ENCODE measurements at regions not wholly inside any gene's neighbourhood (a gene's known extent, or its start where the extent isn't known, plus 50 kb on each side); places are given as distances from the start of the nearest gene placed in this dataset.
"Not testable (repeated sequence)": the region's sequence is repeated elsewhere in the genome, so short reads cannot be mapped to it uniquely, and the experiment has no call there.

DNA sequence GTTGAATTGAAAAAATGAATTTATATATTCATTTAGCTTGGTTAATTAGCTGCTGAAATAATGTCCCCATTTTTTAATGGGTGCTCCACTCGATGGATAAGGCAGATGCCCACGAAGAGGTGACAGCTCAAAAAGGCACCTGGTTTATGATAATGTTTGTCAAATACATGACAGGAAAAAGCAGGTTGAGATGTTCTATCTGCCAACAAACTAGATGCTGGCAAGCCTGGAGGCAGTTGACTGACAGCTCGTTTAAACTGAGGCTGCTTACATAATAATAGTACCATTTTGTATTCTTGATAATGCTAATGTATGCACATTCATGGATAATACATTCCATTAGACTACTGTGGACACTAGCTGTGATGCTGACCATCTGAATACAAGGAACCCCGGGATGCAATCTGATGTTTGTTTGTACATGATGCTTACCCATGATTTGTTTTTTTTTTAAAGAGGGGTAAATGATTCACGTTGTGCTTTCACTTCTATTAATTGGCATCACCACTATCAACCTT lies 69.0 kb upstream of the GPR158 start:
- no peaks in the 10 kb centered on the region for H3K4me1 Mint-ChIP-seq
- intact Hi-C loops (cut with micrococcal nuclease) = no loop called here
- no peaks in the 10 kb centered on the region for H3K27me3 ChIP-seq (ENCODE audit: control insufficient read depth in 2 of 2, insufficient read depth in 2 of 2, low read length in 2 of 2)
- peaks cover 0 to 4% (median 0%) of the 10 kb centered on the region in 7 donors for H3K9me3 Mint-ChIP-seq
- peaks cover 0 to 2% (median 0%) of the 10 kb centered on the region in 3 donors for H3K27me3 Mint-ChIP-seq (ENCODE audit: low read depth in 3 of 3)
- H3K9me3 ChIP-seq (replicated peaks in 1 of 2; ENCODE audit: control insufficient read depth in 1 of 2, insufficient read depth in 1 of 2, low read length in 2 of 2) = no peaks in the 10 kb centered on the region
- no peak overlapping the region for H3K4me3 Mint-ChIP-seq
- H3K9ac ChIP-seq (ENCODE audit: insufficient read depth, low read length, poor library complexity, severe bottlenecking) = no peak overlapping the region
- TF ChIP-seq, protein P1, sequence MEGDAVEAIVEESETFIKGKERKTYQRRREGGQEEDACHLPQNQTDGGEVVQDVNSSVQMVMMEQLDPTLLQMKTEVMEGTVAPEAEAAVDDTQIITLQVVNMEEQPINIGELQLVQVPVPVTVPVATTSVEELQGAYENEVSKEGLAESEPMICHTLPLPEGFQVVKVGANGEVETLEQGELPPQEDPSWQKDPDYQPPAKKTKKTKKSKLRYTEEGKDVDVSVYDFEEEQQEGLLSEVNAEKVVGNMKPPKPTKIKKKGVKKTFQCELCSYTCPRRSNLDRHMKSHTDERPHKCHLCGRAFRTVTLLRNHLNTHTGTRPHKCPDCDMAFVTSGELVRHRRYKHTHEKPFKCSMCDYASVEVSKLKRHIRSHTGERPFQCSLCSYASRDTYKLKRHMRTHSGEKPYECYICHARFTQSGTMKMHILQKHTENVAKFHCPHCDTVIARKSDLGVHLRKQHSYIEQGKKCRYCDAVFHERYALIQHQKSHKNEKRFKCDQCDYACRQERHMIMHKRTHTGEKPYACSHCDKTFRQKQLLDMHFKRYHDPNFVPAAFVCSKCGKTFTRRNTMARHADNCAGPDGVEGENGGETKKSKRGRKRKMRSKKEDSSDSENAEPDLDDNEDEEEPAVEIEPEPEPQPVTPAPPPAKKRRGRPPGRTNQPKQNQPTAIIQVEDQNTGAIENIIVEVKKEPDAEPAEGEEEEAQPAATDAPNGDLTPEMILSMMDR (IDR thresholded peaks at IDR 0.05) = no peak
- H3K4me3 ChIP-seq (replicated peaks in 1 of 3; ENCODE audit: low read depth in 2 of 3, low read length in 3 of 3) = no peak overlapping the region
- no peaks in the 10 kb centered on the region for H3K79me2 ChIP-seq (ENCODE audit: insufficient read depth, low read length)
- no peak overlapping the region for H3K27ac ChIP-seq (ENCODE audit: low read depth in 1 of 2, low read length in 2 of 2)
- H3K36me3 Mint-ChIP-seq = no peaks in the 10 kb centered on the region
- H3K4me2 ChIP-seq (replicated peaks; ENCODE audit: extremely low read depth, low read length, poor library complexity, severe bottlenecking) = no peak overlapping the region
- H3K27ac Mint-ChIP-seq = no peak overlapping the region
- H4K20me1 ChIP-seq (ENCODE audit: insufficient read depth, low read length) = no peaks in the 10 kb centered on the region
- no peaks in the 10 kb centered on the region for H3K4me1 ChIP-seq (ENCODE audit: control insufficient read depth in 1 of 2, insufficient read depth in 2 of 2, low read length in 2 of 2)
- no peak overlapping the region for H2AFZ ChIP-seq (ENCODE audit: insufficient read depth, low read depth, low read length, poor library complexity, severe bottlenecking)
- DNase-seq = no peak
- no peaks in the 10 kb centered on the region for H3K36me3 ChIP-seq (replicated peaks in 1 of 2; ENCODE audit: control insufficient read depth in 1 of 2, insufficient read depth in 2 of 2, low read length in 2 of 2)
- 20% methylated on average over 1 of the region's 5 CpGs for WGBS (ENCODE audit: insufficient coverage)

DNA sequence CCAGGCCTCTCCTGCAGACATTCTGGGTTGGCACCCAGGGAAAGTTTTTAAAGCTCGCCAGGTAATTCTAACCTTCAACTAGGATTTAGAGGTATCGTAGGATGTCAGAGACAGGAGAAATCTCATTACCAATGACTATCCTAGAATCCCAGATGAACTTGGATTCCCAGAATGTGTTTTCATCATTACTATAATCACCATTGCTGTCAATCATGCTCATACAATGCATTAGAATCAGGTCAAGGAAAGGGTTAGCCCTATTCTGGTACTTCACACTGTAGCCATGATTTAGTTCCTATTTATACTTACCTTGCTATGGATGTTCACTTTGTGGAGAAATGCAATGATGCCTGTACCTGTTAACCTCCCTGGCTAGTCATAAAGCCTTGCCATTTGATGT lies 67.0 kb upstream of the GPR158 start:
- intact Hi-C loops (cut with micrococcal nuclease) = no loop called here
- WGBS (ENCODE audit: insufficient coverage) = no CpG with 5 or more reads among the region's 2 CpGs
- no peaks in the 10 kb centered on the region for H3K9me3 ChIP-seq (replicated peaks in 1 of 2; ENCODE audit: control insufficient read depth in 1 of 2, insufficient read depth in 1 of 2, low read length in 2 of 2)
- H3K4me2 ChIP-seq (replicated peaks; ENCODE audit: extremely low read depth, low read length, poor library complexity, severe bottlenecking) = no peak overlapping the region
- Mint-ChIP-seq H3K27ac (no peak overlapping the region), H3K4me1 (no peaks in the 10 kb centered on the region), H3K9me3 (peaks cover 0 to 4% (median 0%) of the 10 kb centered on the region in 7 donors), H3K36me3 (no peaks in the 10 kb centered on the region), H3K4me3 (no peak overlapping the region), H3K27me3 (ENCODE audit: low read depth in 3 of 3) (peaks cover 0 to 2% (median 0%) of the 10 kb centered on the region in 3 donors)
- no peak overlapping the region for H3K4me3 ChIP-seq (replicated peaks in 1 of 3; ENCODE audit: low read depth in 2 of 3, low read length in 3 of 3)
- no peak for DNase-seq
- H4K20me1 ChIP-seq (ENCODE audit: insufficient read depth, low read length) = no peaks in the 10 kb centered on the region
- H3K36me3 ChIP-seq (replicated peaks in 1 of 2; ENCODE audit: control insufficient read depth in 1 of 2, insufficient read depth in 2 of 2, low read length in 2 of 2) = no peaks in the 10 kb centered on the region
- H3K4me1 ChIP-seq (ENCODE audit: control insufficient read depth in 1 of 2, insufficient read depth in 2 of 2, low read length in 2 of 2) = no peaks in the 10 kb centered on the region
- TF ChIP-seq, protein P1 (IDR thresholded peaks at IDR 0.05) = no peak
- no peaks in the 10 kb centered on the region for H3K27me3 ChIP-seq (ENCODE audit: control insufficient read depth in 2 of 2, insufficient read depth in 2 of 2, low read length in 2 of 2)
- no peak overlapping the region for H2AFZ ChIP-seq (ENCODE audit: insufficient read depth, low read depth, low read length, poor library complexity, severe bottlenecking)
- H3K9ac ChIP-seq (ENCODE audit: insufficient read depth, low read length, poor library complexity, severe bottlenecking) = no peak overlapping the region
- H3K79me2 ChIP-seq (ENCODE audit: insufficient read depth, low read length) = no peaks in the 10 kb centered on the region
- H3K27ac ChIP-seq (ENCODE audit: low read depth in 1 of 2, low read length in 2 of 2) = no peak overlapping the region

DNA sequence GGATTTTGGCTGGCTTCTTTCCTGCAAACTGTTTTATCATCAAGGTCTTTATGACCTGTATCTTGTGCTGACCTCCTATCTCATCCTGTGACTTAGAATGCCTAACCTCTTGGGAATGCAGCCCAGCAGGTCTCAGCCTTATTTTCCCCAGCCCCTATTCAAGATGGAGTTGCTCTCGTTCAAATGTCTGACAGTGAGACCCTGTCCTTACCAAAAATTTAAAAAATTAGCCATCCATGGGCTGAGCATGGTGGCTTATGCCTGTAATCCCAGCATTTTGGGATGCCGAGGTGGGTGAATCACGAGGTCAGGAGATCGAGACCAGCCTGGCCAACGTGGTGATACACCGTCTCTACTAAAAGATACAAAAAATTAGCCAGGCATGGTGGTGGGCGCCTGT lies 64.9 kb upstream of the GPR158 start:
- H3K79me2 ChIP-seq (ENCODE audit: insufficient read depth, low read length); H3K27me3 Mint-ChIP-seq (ENCODE audit: low read depth in 3 of 3); H3K4me3 ChIP-seq (replicated peaks in 1 of 3; ENCODE audit: low read depth in 2 of 3, low read length in 3 of 3); H3K9me3 ChIP-seq (replicated peaks in 1 of 2; ENCODE audit: control insufficient read depth in 1 of 2, insufficient read depth in 1 of 2, low read length in 2 of 2); H2AFZ ChIP-seq (ENCODE audit: insufficient read depth, low read depth, low read length, poor library complexity, severe bottlenecking); H3K9me3 Mint-ChIP-seq; H3K4me2 ChIP-seq (replicated peaks; ENCODE audit: extremely low read depth, low read length, poor library complexity, severe bottlenecking); DNase-seq; H3K27ac Mint-ChIP-seq; H3K36me3 Mint-ChIP-seq; H3K9ac ChIP-seq (ENCODE audit: insufficient read depth, low read length, poor library complexity, severe bottlenecking); intact Hi-C loops (cut with micrococcal nuclease); H3K4me1 ChIP-seq (ENCODE audit: control insufficient read depth in 1 of 2, insufficient read depth in 2 of 2, low read length in 2 of 2); H3K4me3 Mint-ChIP-seq; H3K27me3 ChIP-seq (ENCODE audit: control insufficient read depth in 2 of 2, insufficient read depth in 2 of 2, low read length in 2 of 2); H3K4me1 Mint-ChIP-seq; H4K20me1 ChIP-seq (ENCODE audit: insufficient read depth, low read length); H3K36me3 ChIP-seq (replicated peaks in 1 of 2; ENCODE audit: control insufficient read depth in 1 of 2, insufficient read depth in 2 of 2, low read length in 2 of 2); H3K27ac ChIP-seq (ENCODE audit: low read depth in 1 of 2, low read length in 2 of 2): not testable (repeated sequence)
- WGBS (ENCODE audit: insufficient coverage) = 96% methylated on average over 4 of the region's 7 CpGs
